GM21390 (cell line): ENCODE measurements at regions not wholly inside any gene's neighbourhood (a gene's known extent, or its start where the extent isn't known, plus 50 kb on each side); places are given as distances from the start of the nearest gene placed in this dataset.

Source experiments
- ATAC-seq: cut with Tn5 transposase; IDR thresholded peaks from one replicate; pipeline ENCODE4 v1.9.1; 2021; ENCODE audit not compliant: unreplicated experiment

DNA sequence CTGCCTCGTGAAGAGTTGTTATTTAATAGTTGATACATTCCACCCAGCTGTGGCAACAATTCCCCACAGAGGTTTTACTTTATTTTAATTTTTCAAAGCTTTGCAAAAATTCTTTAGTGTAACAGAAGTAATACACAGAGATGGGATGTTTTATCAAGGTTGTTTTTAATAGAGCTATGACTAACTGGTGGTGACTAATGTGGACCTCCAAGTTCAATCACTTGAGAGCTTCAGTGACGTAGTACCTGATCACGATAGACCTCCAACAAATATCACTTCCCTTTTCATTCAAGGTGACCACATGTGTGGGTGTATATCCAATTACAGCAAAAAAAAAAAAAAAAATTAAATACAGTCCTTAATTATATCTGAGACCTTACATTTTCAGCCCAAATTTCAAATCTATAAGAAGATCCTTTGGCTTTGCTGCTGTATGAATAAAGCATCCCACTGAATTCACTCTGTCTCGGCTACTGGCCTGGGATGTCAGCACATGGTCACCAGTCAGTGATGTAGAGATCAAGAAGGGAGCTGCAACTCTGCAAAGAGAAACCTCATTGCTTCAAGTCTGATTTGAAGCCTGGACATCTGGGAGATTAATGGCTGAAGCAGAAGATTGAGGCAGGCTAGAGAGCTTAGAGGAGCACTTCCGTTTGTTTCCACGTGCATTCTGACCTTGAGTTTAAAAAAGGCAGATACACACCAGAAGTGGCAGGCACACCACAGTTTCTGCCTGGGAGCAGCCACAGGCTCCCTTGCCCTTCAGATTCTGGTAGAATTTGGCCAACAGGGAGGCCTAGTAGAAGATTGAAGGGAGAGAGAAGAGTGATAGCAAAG is 345.9 kb upstream of the NOCT start:
- no peak for ATAC-seq

DNA sequence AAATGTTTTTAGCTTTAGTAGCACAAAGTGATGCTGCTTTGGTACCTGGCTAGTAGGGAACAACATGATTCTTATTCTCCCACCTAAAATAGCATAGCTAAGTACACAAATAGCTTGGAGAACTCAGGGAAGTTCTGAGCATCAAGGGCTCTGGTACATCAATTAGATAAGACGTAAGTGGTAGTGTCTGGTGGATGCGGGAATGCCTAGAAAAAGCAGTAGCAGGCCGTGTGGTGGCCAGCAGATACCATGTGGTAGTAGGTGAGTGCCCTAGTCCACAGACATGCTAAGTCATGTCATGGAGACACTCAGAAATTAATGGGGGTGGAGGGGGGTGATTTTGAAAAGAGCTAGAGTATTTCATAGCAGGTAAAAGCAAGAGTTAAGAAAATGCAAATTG is 347.3 kb upstream of the NOCT start:
- no peak for ATAC-seq

DNA sequence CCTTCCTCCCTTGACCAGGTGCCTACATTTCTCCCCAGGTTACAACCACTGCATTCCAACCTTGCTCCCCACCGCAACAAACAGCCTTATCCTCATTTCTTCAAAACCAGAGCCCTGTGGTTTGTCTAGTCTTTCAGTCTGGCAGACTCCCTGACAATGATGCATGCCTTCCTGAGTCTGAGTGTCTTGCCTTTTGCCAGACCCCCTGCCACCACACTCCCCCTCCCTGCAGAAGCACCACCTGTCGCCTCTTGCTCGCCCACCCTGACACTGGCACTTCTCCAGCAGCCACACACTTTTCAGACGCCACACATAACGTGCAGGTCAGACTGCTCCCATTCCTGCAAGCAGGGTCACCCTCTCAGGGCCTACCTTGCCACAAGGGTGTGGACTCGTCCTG is 349.2 kb upstream of the NOCT start:
- ATAC-seq: no peak

DNA sequence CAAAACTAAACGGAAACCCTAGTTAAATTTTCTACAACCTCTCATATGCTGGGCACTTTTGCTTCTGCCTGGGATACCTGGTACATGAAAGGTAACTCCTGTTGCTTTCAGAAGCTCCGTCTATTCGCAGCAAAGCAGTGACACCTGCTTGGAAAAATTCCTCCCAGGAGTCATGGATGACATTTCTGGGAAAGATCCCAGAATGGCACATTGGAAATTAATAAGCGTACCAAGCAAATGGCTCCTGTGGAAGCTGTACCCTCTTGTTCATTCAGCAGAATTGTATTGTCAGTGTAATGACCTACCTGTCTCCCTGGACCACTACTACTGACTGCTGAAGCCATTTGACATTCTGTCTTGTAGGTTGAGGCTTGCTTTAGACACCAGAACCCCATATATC is 349.7 kb upstream of the NOCT start:
- ATAC-seq: no peak

DNA sequence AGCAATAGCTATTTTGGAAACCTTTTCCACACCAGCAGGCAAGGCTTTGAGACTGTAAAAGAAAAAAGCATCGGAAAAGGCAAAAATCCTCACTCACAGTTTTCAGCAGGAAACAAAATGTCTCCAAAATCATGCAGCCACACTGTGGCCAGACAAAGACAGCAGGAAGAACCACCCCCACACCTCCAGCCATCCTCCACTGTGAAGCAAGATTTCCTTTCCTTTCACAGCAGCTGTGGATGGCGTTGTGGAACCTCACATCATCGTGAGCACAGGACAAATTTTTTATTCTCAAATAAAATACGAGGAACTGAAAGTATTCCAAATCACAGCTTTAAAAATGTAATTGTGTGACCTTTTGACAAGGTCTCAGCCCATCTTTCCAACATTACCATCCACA is 351.7 kb upstream of the NOCT start:
- no peak for ATAC-seq

DNA sequence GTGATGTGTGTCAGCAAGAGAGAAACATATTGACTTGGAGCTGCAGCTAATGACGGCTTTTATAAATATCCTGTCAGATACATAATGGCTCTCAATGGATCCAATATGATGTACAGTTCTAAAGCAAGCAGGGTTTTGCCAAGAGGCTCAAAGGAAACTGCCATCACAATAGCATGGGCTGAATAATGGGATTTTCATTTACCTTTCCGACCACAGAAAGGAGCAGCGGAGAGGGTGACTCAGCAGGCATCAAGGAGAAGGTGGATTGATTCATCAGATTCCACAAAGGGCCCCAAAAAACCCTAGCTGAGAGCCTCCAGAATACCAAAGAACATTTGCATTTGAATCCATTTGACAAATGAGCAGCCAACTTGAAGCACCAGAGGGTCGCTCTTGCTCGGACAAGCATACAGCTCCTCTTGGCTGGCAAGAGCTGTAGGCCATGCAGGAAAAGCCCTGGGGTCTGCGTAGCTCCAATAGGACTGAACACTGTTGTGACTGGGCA is 355.7 kb upstream of the NOCT start:
- ATAC-seq: no peak

DNA sequence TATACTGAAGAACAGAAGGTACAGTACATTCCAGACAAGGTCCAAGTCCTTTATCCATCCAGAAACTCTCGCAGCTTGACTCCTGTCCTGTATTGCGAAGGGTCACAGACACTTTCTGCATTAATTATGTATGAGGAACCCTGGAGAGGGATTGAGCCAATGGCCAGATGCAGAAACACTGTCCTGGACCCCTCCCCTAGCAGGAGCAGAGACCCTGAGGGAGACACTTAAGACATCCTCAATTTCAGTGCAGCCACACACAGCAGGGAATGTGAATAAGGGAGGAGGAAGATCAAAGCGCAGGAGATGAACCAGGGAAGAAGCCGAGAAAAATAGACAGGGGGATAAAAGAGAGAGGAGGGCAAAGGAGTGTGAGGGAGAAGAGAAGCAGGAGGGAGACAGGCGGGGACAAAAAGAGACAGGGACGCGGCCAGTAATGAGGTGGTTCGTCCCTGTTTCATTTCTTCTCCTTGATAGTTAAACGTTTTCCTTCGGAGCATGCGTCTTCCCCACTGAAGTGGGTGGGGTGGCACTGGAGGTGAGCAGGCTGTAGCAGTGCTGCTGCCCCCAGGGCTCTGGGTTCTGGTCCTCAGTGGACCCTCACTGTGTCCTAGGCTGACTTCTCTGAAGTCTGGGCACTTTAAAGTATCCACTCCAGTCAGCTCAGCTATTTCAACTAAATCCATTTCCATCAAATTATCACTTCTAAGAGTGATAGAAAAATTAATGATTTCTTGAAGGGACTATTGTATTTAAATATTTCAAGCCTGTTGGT is 356.4 kb upstream of the NOCT start:
- no peak for ATAC-seq

DNA sequence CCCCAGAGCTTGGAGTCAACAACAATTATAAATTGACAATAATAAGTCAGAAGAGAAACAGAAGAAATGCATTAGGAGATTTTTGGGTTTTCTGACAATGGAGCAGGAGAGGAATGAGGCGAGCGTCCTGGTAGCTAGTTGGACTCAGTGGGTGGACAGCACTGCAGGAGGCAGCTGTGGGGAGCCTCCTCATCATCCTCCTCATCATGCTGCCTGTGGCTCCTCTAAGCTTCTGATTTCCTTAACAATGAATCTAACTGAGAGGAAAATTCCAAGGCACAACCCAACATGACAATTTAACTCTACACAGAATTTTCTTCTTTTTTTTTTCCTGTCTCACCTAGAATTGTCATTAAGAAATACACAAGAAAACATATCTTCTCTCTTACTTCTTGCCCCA is 357.1 kb upstream of the NOCT start:
- no peak for ATAC-seq

DNA sequence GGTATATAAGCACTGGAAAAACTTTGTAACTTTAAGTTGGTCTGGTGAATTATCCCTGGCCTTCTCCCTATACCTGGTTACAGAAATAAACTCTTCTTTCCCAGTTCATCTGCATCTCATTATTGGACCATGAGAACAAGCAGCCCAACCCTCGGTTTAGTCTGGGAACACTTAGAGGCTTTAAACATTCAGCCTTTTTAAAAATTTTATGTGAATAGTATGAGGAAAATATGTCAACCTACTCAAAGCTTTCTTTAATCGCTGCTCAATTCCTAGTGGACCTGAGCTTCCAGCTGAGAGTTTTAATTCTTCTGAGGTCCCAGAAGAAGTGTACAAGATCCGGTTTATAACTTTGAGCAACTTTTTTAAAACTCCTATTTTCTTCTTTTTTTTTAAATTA is 358.6 kb upstream of the NOCT start:
- no peak for ATAC-seq

DNA sequence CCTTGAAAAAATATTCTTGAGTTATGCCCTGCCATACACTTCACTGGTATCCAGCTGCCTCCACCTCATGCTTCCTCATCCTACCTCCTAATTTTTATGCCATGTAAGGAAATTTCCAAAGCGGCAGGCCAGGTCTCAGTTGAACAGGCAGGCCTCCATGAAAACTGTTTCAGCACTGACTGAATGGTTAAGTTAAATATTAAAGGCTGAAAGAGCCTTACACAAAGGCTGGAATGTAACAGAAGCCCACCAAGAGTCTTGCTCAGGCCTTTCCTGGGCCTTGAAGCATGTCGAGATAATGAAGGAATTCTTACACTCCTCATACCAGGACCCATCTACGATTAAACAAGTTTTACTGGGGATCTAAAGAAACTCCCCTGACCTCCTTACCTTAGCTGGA is 359.6 kb upstream of the NOCT start:
- ATAC-seq: no peak

DNA sequence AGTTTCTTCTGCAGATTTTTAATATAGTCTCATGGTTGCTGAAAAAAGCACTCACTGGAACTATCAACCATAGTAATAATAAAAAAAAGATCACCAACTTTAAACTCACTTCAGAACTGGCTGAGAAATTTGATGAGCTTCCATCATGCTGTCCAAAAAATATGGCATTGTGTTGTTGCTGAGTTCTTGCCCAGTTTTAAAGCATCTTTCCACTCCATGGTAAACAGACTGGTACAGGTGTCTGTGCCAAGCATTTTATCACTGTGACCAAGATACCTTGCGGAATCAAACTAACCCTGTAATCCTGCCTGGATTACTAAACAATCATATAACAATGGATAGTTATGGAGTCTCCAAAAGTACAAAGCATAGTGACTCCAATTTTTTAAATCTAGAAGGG is 360.3 kb upstream of the NOCT start:
- no peak for ATAC-seq

DNA sequence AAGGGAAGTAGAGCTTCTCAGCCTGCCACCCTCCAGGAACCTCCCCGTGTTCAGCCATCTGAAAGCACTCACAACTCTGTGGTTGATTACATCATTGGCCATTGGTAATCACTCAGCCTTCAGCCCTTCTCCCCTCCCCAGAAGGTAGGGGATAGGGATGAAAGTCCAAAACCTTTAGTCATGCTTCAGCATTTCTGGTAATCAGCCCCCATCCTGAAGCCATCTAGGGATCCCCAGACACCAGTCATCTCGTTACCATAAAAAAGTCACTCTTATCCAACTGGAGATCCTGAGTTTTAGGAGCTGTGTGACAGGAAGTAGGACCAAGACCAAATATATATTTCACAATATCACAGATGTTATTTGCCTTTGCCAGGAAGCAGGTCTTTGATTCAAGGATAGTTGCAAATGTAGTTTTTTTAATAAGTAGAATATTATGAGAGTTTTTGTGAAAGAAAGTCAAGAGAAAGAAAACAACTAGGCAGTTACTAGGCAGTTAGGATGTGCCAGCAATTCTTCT is 364.6 kb upstream of the NOCT start:
- ATAC-seq: peak; percentile 48

DNA sequence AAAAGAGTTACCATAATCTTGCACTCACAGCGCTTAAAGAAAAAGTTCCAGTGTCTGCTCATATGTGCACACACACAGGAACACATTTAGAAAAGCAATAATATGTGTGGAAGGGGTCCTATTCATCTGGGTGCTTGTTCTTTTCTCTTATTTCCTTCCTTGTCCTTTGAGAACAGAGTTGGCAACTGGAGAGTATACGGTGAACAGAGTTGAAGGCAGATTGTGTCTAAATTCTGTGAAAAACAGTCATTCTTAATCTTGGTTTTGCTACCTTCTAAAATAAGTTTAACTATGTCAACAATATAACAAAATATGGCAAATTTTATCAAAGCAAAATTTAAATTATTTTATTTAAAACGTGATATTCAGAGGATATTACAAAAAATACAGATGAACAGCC is 365.1 kb upstream of the NOCT start:
- no peak for ATAC-seq

DNA sequence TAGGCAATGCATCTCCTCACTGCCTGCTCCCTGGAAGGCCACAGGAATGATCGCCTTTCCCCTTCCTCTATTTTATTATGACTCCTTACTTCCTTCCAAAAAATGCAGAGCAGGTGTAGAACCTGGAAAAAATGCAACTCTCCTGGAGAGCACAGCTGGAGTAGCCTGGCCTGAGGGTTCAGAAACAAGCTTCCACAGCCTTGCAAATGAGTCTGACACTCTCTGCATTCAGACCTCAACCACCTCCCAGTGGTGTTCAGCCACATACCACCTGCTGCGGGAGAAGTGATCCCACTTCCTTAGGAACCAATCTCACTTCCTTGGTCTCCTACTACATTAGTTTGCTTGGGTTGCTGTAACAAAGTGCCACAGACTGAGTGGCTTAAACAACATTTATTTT is 368.1 kb upstream of the NOCT start:
- ATAC-seq: no peak

DNA sequence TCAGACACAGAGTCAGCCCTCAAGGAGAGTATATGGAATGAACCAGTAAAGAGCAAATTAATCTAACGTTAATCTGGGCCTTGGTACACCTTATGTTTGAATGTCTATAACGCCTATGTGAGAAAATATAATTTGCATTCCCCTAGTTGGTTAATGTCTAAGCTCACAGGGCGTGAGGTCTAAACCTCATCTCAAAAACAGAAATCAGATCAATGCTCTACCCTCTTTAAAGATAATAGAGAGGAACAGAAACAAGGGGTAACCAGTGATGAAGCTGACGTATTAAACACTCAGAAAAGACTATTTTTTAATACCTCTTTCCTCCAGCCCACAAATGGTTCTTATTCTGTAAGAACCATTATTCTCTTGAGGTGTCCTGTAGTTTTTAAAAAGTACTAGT is 369.2 kb upstream of the NOCT start:
- ATAC-seq: no peak

DNA sequence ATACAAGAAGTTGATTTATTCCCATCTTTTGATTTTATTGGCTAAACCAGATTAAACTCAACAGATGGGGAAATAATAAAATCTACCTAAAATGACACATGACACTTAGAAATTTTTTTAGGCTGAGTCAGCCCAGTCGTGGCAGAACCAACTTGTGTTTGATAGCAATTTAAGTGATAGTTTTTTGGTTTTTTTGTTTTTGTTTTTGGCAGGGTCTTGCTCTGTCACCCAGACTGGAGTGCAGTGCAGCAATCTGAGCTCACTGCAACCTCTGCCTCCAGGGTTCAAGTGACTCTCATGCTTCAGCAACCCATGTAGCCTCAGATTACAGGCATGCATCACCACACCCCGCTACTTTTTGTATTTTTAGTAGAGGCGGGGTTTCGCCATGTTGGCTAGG is 370.3 kb upstream of the NOCT start:
- ATAC-seq: no peak

DNA sequence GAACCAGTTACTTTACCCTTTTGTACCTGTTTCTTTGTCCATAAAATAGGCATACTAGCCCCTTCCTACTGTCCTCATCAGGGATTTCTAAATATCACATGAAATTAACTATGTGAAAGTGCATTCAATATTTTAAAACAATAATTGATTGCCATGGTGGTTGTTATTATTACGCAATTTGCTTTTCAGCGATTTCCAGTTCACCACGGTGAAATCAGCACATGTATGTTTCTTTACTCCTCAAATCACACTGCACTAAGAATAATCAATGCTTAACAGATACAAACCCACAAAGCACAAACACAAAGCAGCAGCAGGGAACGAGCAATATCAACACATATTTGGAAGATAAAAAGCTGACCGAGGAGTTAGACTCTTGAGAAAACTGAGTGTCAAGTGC is 371.3 kb upstream of the NOCT start:
- no peak for ATAC-seq

DNA sequence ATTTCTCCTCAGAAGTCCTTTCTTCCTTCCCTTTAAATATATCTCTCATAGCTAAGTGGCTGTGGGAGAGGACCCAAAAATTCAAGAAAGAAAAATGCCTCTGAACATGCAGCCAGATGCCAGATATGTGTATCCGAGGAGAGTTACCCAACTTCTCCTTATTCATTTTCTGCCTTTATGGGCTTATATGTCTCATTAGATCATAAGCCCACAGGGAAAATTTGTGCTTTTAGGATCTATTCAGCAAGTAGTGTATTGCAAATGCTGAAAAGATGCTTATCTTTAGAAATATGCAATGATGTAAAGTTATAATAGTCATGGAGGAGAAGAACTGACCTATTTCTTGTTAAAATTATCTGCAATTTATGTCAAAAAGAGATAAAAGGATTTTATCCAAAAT is 371.8 kb upstream of the NOCT start:
- no peak for ATAC-seq

DNA sequence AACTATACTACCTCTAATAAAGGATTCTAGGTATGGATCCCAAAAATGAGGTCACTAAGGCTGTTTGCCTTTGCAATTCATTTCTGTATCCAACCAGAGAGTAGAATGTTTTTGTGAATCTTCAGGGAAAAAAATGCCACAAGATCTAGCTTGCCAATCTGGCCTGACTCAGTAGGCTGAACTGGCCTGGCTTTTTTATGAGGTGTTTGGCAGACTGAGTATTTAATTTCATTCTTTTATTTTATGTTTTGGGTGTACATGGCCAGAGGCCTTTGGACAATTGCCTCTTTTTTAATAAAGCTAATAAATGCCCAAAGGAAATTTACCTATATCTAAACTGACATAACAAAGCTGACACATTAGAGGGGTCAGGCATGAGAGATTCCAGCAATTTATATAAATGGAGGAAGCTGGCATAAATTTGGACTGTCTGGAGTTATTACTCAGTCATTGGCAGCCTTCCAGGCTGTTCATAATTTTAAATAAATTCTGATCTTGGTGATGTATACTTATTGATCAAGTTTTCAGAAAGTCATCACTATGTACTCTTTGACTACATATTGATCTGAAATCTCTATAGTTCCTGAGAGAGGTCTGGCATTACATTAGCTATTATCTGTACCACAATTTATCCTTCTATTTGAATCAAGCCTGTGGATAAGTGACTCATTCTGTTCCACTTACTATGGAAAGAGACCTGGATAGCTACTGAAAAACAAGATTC is 376.4 kb upstream of the NOCT start:
- no peak for ATAC-seq

DNA sequence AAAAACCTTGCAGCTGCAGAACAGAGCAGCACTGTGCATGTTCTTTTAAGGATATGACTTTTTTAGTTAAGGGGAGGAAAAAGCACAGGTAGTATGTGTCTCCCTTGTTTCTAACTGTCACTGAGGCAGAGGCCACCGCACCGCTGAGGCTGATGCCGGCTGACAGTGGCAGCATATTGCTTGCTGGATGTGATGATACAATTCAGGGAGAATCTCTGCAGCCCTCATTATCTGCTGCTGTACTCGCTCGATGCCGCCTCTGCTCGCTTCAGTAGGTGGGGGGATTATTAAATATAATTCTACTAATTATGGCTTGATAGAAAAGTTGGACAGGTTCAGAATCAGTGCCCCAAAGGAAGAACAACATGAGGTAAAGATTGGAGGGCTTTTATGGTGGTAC is 378.8 kb upstream of the NOCT start:
- no peak for ATAC-seq

DNA sequence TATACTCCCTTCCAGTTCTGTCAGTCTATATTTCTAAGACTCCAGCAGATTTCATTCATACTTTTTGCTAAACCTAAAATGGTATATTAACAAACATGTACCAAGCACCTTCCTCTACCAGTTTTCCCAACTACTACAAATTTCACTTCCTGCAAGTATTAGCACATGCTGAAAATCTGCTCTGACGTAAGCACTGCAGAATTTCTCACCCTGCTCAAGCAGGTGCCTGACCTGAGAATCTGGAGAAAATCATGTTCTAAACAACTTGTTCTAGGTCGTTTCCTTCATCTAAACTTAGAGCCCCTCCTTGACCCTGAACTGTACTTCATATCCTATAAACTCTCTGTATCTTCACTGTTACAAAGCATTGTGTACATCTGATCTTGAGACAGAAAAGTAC is 380.7 kb upstream of the NOCT start:
- ATAC-seq: no peak

DNA sequence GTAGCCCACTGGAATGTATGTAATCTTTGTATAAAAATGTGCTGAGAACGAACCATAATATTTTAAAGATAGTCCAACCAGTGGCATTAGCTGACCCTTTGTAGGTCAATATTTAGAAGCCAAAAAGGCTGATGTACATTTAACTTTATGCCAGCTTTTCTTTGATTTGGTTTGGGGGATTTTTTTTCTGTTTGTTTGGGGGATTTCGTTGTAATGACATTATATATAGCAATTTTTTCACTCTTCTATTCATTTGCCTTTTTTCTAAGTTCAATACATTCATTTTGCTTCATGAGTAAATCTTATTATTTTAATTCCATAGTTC is 382.0 kb upstream of the NOCT start:
- ATAC-seq: no peak
